ENCODE measurements at regions not wholly inside any gene's neighbourhood (a gene's known extent, or its start where the extent isn't known, plus 50 kb on each side); places are given as distances from the start of the nearest gene placed in this dataset.

DNA sequence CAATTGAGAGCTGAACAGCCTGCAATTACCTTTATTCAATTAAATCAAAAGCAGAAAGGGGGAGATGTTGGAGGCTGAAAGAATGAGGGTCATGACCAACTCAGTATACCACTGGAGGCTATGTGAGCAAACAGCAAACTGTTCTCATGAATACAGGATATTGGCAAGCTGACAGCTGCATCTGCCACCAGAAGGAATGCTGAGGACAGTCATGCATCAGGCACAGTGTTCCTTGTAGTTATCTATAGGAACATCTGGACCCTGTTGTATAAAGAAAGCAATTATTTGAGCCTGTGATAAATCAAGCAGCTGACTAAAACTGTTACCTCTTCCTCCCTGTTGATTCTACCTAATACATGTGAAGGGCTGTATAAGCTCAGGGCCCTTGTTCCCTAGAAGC lies 2064.6 kb downstream of the TP53TG3F start:
- Histone ChIP-seq H3K27ac (replicated peaks) (no peak overlapping the region), H3K4me3 (replicated peaks; ENCODE audit: insufficient read depth, low read length) (no peak overlapping the region), H3K27me3 (ENCODE audit: insufficient read depth, poor library complexity, severe bottlenecking) (no peaks in the 10 kb centered on the region)
- no peak for DNase-seq (ENCODE audit: low read depth in 1 of 2, low spot score in 1 of 2)
- TF ChIP-seq, protein P1, sequence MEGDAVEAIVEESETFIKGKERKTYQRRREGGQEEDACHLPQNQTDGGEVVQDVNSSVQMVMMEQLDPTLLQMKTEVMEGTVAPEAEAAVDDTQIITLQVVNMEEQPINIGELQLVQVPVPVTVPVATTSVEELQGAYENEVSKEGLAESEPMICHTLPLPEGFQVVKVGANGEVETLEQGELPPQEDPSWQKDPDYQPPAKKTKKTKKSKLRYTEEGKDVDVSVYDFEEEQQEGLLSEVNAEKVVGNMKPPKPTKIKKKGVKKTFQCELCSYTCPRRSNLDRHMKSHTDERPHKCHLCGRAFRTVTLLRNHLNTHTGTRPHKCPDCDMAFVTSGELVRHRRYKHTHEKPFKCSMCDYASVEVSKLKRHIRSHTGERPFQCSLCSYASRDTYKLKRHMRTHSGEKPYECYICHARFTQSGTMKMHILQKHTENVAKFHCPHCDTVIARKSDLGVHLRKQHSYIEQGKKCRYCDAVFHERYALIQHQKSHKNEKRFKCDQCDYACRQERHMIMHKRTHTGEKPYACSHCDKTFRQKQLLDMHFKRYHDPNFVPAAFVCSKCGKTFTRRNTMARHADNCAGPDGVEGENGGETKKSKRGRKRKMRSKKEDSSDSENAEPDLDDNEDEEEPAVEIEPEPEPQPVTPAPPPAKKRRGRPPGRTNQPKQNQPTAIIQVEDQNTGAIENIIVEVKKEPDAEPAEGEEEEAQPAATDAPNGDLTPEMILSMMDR (IDR thresholded peaks at IDR 0.05; ENCODE audit: insufficient read depth, low read length), result no peak
- TF ChIP-seq GABPA (IDR thresholded peaks at IDR 0.05; ENCODE audit: low read depth) (no peak), POLR2AphosphoS5 (IDR thresholded peaks at IDR 0.05; ENCODE audit: low read depth) (no peak), SPI1 (IDR thresholded peaks at IDR 0.05; ENCODE audit: borderline replicate concordance, low read depth) (no peak)
- TF ChIP-seq, protein P2, sequence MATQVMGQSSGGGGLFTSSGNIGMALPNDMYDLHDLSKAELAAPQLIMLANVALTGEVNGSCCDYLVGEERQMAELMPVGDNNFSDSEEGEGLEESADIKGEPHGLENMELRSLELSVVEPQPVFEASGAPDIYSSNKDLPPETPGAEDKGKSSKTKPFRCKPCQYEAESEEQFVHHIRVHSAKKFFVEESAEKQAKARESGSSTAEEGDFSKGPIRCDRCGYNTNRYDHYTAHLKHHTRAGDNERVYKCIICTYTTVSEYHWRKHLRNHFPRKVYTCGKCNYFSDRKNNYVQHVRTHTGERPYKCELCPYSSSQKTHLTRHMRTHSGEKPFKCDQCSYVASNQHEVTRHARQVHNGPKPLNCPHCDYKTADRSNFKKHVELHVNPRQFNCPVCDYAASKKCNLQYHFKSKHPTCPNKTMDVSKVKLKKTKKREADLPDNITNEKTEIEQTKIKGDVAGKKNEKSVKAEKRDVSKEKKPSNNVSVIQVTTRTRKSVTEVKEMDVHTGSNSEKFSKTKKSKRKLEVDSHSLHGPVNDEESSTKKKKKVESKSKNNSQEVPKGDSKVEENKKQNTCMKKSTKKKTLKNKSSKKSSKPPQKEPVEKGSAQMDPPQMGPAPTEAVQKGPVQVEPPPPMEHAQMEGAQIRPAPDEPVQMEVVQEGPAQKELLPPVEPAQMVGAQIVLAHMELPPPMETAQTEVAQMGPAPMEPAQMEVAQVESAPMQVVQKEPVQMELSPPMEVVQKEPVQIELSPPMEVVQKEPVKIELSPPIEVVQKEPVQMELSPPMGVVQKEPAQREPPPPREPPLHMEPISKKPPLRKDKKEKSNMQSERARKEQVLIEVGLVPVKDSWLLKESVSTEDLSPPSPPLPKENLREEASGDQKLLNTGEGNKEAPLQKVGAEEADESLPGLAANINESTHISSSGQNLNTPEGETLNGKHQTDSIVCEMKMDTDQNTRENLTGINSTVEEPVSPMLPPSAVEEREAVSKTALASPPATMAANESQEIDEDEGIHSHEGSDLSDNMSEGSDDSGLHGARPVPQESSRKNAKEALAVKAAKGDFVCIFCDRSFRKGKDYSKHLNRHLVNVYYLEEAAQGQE (IDR thresholded peaks at IDR 0.05; ENCODE audit: insufficient replicate concordance, low read depth), result no peak

DNA sequence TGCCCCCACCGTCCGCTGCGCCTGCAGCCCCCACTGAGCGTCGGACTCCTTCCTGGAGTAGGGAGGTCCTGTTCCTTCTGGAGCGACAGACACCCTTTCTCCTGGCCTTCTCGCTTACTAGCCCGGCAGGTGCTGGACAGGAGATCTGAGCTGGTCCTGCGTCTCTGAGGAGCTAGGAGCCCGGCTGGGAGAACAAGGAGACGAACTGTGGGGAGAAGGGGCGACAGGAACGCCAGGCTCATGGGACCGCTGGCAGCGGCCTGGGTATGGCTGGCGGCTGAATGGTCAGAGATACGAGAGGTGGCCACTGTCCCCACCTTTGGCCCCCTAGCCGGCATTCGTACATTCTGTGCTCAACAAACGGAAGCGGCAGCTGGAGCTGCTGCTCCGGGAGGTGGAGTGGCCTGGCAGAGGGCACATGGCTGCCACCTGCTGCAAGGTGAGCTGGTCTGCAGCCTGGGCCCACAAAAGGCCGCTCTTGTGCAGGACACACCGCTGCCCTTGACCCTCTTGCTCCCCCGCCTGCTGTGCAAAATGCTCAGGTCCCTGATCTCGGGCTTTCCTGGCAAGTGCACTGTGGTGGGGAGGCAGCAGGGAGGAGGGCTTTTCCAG lies 2066.7 kb downstream of the TP53TG3F start:
- Histone ChIP-seq H3K4me3 (replicated peaks; ENCODE audit: insufficient read depth, low read length) (no peak overlapping the region), H3K27me3 (ENCODE audit: insufficient read depth, poor library complexity, severe bottlenecking) (no peaks in the 10 kb centered on the region), H3K27ac (replicated peaks) (no peak overlapping the region)
- DNase-seq (ENCODE audit: low read depth in 1 of 2, low spot score in 1 of 2), result no peak
- TF ChIP-seq, protein P2 (IDR thresholded peaks at IDR 0.05; ENCODE audit: insufficient replicate concordance, low read depth), result no peak
- no peak for TF ChIP-seq GABPA (IDR thresholded peaks at IDR 0.05; ENCODE audit: low read depth)
- no peak for TF ChIP-seq POLR2AphosphoS5 (IDR thresholded peaks at IDR 0.05; ENCODE audit: low read depth)
- TF ChIP-seq, protein P1 (IDR thresholded peaks at IDR 0.05; ENCODE audit: insufficient read depth, low read length), result no peak
- TF ChIP-seq SPI1 (IDR thresholded peaks at IDR 0.05; ENCODE audit: borderline replicate concordance, low read depth), result no peak

DNA sequence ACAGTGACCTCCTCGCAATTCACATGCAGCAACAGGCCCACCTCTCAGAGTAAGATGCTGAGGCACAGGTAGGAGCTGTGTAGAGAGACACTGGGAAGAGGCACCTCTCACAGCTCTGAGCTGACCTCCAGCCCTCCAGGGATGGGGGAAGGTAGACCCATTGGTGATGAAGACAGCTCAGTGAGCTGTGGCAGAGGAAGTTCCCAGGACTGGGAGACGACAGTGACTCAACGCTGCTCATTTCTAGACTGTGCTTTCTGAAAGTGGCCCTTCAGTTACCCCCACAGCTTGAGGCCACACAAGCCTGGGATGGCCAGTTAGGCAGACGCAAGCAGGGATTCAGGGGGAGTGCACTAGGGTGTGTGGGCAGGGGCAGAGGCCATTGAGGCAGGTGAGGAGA lies 2073.2 kb downstream of the TP53TG3F start:
- TF ChIP-seq, protein P1 (IDR thresholded peaks at IDR 0.05; ENCODE audit: insufficient read depth, low read length), result no peak
- TF ChIP-seq SPI1 (IDR thresholded peaks at IDR 0.05; ENCODE audit: borderline replicate concordance, low read depth) (no peak), POLR2AphosphoS5 (IDR thresholded peaks at IDR 0.05; ENCODE audit: low read depth) (no peak)
- TF ChIP-seq, protein P2 (IDR thresholded peaks at IDR 0.05; ENCODE audit: insufficient replicate concordance, low read depth), result no peak
- Histone ChIP-seq H3K27ac (replicated peaks) (no peak overlapping the region), H3K27me3 (ENCODE audit: insufficient read depth, poor library complexity, severe bottlenecking) (no peaks in the 10 kb centered on the region), H3K4me3 (replicated peaks; ENCODE audit: insufficient read depth, low read length) (no peak overlapping the region)
- no peak for DNase-seq (ENCODE audit: low read depth in 1 of 2, low spot score in 1 of 2)
